ENCODE measurements at regions not wholly inside any gene's neighbourhood (a gene's known extent, or its start where the extent isn't known, plus 50 kb on each side); places are given as distances from the start of the nearest gene placed in this dataset.

GRCh38 chr2:2527148-2527547 lies 196.1 kb upstream of the MYT1L start:
- Histone ChIP-seq H3K4me3 (no peak overlapping the region), H3K27me3 (ENCODE audit: insufficient read depth in 3 of 3, low read length in 2 of 3) (no peaks in the 10 kb centered on the region), H3K9me3 (no peaks in the 10 kb centered on the region), H3K27ac (no peak overlapping the region), H3K36me3 (ENCODE audit: insufficient read depth in 1 of 2, low read depth in 1 of 2) (no peaks in the 10 kb centered on the region), H3K4me1 (peaks cover 6% of the 10 kb centered on the region)
- ATAC-seq (no peak), DNase-seq (no peak)
- WGBS, 3 donors: 75 to 85% (median 82%) methylated on average over 6 of the region's 6 CpGs
- intact Hi-C loops (cut with DNase I): no loop called here
- no peak for TF ChIP-seq CTCF (IDR thresholded peaks at IDR 0.05)

GRCh38 chr2:2524348-2524941 lies 193.4 kb upstream of the MYT1L start:
- intact Hi-C loops (cut with DNase I): no loop called here

DNA sequence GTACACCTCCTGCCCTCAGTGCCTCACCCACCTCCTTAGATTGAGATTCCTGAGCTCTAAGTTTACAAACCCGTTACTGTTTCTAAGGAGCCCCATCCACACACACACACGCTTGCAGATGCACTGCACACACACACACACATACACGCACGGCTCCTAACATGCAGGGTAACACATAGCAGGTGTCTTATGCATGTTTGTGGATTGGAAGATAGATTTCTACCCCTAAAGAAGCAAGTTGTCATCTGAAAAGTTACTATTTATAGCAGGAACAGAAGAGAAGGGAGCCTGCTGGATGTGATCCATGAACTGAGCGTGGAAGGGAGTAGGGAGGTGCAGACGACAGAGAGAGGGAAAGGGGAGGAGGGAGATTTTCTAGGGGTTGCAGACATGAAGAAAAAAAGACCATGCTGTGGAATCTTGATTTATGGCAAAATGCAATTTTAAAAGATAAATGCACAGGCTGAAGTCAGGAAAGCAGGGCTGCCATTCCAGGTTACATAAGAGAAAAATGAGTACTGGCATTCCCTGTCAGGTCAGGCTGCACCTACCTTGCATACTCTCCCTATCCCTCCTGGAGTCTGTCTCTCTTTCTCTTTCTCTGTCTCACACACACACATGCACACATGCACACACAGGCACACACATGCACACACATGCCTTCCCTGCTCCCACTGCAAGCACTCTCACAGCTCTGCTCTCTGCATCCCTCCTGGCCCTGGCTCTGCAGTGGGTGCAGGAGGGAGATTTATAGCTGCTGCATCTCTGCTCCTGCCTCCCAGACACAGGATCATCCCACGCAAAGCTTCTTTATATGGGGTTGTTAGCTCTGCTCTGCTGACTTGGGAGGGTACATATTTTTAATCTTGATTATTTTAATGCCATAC lies 192.6 kb upstream of the MYT1L start:
- Histone ChIP-seq H3K27me3 (ENCODE audit: insufficient read depth in 3 of 3, low read length in 2 of 3) (no peaks in the 10 kb centered on the region), H3K9me3 (no peaks in the 10 kb centered on the region), H3K36me3 (ENCODE audit: insufficient read depth in 1 of 2, low read depth in 1 of 2) (no peaks in the 10 kb centered on the region), H3K4me3 (no peak overlapping the region), H3K27ac (no peak overlapping the region), H3K4me1 (peaks cover 6% of the 10 kb centered on the region)
- intact Hi-C loops (cut with DNase I): no loop called here
- ATAC-seq (no peak), DNase-seq (no peak)
- no peak for TF ChIP-seq CTCF (IDR thresholded peaks at IDR 0.05)
- 30 to 43% (median 37%) methylated on average over 7 of the region's 7 CpGs for WGBS, 3 donors

More at GRCh38 chr2:2524348-2524941, 193.4 kb upstream of the MYT1L start:
- H3K36me3 ChIP-seq (ENCODE audit: insufficient read depth in 1 of 2, low read depth in 1 of 2): no peaks in the 10 kb centered on the region
- H3K27ac ChIP-seq: no peak overlapping the region
- no peaks in the 10 kb centered on the region for H3K27me3 ChIP-seq (ENCODE audit: insufficient read depth in 3 of 3, low read length in 2 of 3)
- H3K4me3 ChIP-seq: no peak overlapping the region
- H3K4me1 ChIP-seq: peaks cover 6% of the 10 kb centered on the region
- ATAC-seq (no peak), DNase-seq (no peak)
- no peaks in the 10 kb centered on the region for H3K9me3 ChIP-seq
- WGBS, 3 donors: 58 to 72% (median 58%) methylated on average over 12 of the region's 12 CpGs
- no peak for TF ChIP-seq CTCF (IDR thresholded peaks at IDR 0.05)

DNA sequence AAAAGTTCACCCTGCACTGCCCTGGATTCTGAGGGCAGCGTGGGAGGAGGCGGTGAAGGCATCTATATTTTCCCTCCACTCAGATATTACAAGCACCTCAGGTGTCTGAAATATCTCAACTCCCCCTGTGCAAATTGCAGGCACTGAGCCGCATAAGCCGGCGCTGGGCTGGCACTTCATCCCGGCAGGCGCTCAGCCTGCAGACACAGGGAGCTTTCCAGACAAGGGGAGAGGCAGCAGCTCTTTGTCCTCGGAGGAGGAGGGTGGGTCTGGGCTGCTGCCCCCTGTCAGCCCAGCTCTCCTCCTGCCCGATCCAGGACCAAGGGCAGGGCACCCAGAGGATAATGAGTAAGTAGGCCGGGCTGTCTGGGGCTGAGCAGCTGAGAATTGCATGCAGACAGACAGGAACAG lies 189.3 kb upstream of the MYT1L start:
- Histone ChIP-seq H3K36me3 (ENCODE audit: insufficient read depth in 1 of 2, low read depth in 1 of 2) (no peaks in the 10 kb centered on the region), H3K27me3 (ENCODE audit: insufficient read depth in 3 of 3, low read length in 2 of 3) (no peaks in the 10 kb centered on the region), H3K27ac (no peak overlapping the region), H3K4me1 (peaks cover 6% of the 10 kb centered on the region), H3K9me3 (no peaks in the 10 kb centered on the region), H3K4me3 (no peak overlapping the region)
- 47 to 56% (median 52%) methylated on average over 10 of the region's 10 CpGs for WGBS, 3 donors
- DNase-seq: no peak
- intact Hi-C loops (cut with DNase I): no loop called here
- ATAC-seq: no peak
- TF ChIP-seq CTCF (IDR thresholded peaks at IDR 0.05): no peak
